A549 (cell line): ENCODE measurements at regions not wholly inside any gene's neighbourhood (a gene's known extent, or its start where the extent isn't known, plus 50 kb on each side); places are given as distances from the start of the nearest gene placed in this dataset.

Experiments used
- ATOH8 ChIP-seq: fragments of 250-450 bp; sonication (Bioruptor Pico); IDR thresholded peaks from 2 replicates; pipeline ENCODE4 v1.5.0; 2020; ENCODE audit warnings: low read depth, mild to moderate bottlenecking, moderate library complexity
- CTCF ChIP-seq: fragments of >200 bp; sonication (Bioruptor Twin); formaldehyde crosslinking; IDR thresholded peaks from 3 replicates; pipeline ENCODE4 v1.5.1; 2016
- HMGXB4 ChIP-seq: fragments of 250-450 bp; sonication (Bioruptor Pico); IDR thresholded peaks from 2 replicates; pipeline ENCODE4 v1.5.0; 2021; ENCODE audit warnings: mild to moderate bottlenecking, moderate library complexity, borderline replicate concordance
- JUN ChIP-seq, 2 experiments: fragments of >200 bp; sonication (Bioruptor Twin); formaldehyde crosslinking; IDR thresholded peaks; 2 replicates in 1 of 2; 3 replicates in 1 of 2; pipeline ENCODE4 v1.6.1; 2016 to 2017
- PHF8 ChIP-seq: fragments of 200-600 bp; sonication (generic); IDR thresholded peaks from 2 replicates; pipeline ENCODE4 v1.6.1; 2016; ENCODE audit warnings: low read depth, mild to moderate bottlenecking, antibody characterized with exemption, moderate library complexity, borderline replicate concordance
- POLR2A ChIP-seq: IDR thresholded peaks from 2 replicates; pipeline ENCODE4 v1.6.1; 2012; ENCODE audit warnings: mild to moderate bottlenecking, low read length
- RCOR1 ChIP-seq: fragments of 150-350 bp; IDR thresholded peaks from 2 replicates; pipeline ENCODE4 v1.6.1; 2014; ENCODE audit warnings: antibody characterized with exemption, low read length, low read depth
- REST ChIP-seq: fragments of 200-600 bp; sonication (generic); IDR thresholded peaks from 2 replicates; pipeline ENCODE4 v1.6.1; 2016; ENCODE audit warnings: antibody characterized with exemption, mild to moderate bottlenecking, moderate library complexity
- RNF2 ChIP-seq: fragments of 200-600 bp; sonication (generic); IDR thresholded peaks from 2 replicates; pipeline ENCODE4 v1.6.1; 2016; ENCODE audit warnings: low read depth, mild to moderate bottlenecking, antibody characterized with exemption, moderate library complexity, borderline replicate concordance

- TF ChIP-seq CTCF, result no peak
- no peak for TF ChIP-seq REST
- TF ChIP-seq PHF8, result no peak
- TF ChIP-seq ATOH8 (CRISPR knock-in tag), result no peak
- TF ChIP-seq RNF2, result no peak
- no peak for TF ChIP-seq JUN (IDR thresholded peaks at IDR 0.05)
- TF ChIP-seq RCOR1, result no peak
- TF ChIP-seq POLR2A, result no peak
- TF ChIP-seq HMGXB4 (CRISPR knock-in tag), result no peak
These were observed 142.8 kb downstream of the SLIT2 start for GRCh38 chr4:20394512-20394911.
